ENCODE measurements at regions not wholly inside any gene's neighbourhood (a gene's known extent, or its start where the extent isn't known, plus 50 kb on each side); places are given as distances from the start of the nearest gene placed in this dataset.

DNA sequence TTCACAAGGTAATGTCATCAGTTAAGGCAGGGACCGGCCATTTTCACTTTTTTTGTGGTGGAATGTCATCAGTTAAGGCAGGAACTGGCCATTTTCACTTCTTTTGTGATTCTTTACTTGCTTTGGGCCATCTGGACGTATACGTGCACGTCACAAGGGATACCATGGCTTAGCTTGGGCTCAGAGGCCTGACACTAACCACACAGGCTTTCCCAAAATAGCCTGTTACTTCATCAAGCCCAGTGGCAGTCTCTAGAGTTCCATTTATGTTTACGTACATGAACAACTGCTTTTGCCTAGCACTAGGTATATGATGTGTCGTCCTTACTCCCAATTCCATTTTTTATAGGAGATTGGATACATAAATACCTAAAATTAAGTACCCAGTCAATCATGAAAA is 237.9 kb downstream of the C7orf25 start:
- no peak overlapping the region for H3K4me3 ChIP-seq (ENCODE audit: low read depth, low read length)
- no peaks in the 10 kb centered on the region for H3K36me3 ChIP-seq (ENCODE audit: control insufficient read depth, insufficient read depth, low read length)
- TF ChIP-seq, protein P1, sequence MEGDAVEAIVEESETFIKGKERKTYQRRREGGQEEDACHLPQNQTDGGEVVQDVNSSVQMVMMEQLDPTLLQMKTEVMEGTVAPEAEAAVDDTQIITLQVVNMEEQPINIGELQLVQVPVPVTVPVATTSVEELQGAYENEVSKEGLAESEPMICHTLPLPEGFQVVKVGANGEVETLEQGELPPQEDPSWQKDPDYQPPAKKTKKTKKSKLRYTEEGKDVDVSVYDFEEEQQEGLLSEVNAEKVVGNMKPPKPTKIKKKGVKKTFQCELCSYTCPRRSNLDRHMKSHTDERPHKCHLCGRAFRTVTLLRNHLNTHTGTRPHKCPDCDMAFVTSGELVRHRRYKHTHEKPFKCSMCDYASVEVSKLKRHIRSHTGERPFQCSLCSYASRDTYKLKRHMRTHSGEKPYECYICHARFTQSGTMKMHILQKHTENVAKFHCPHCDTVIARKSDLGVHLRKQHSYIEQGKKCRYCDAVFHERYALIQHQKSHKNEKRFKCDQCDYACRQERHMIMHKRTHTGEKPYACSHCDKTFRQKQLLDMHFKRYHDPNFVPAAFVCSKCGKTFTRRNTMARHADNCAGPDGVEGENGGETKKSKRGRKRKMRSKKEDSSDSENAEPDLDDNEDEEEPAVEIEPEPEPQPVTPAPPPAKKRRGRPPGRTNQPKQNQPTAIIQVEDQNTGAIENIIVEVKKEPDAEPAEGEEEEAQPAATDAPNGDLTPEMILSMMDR (IDR thresholded peaks at IDR 0.05; ENCODE audit: insufficient read depth, low read length, poor library complexity, severe bottlenecking) = no peak
- DNase-seq (ENCODE audit: low read depth) = no peak
- H3K27me3 ChIP-seq (ENCODE audit: control insufficient read depth, insufficient read depth, low read length) = no peaks in the 10 kb centered on the region

DNA sequence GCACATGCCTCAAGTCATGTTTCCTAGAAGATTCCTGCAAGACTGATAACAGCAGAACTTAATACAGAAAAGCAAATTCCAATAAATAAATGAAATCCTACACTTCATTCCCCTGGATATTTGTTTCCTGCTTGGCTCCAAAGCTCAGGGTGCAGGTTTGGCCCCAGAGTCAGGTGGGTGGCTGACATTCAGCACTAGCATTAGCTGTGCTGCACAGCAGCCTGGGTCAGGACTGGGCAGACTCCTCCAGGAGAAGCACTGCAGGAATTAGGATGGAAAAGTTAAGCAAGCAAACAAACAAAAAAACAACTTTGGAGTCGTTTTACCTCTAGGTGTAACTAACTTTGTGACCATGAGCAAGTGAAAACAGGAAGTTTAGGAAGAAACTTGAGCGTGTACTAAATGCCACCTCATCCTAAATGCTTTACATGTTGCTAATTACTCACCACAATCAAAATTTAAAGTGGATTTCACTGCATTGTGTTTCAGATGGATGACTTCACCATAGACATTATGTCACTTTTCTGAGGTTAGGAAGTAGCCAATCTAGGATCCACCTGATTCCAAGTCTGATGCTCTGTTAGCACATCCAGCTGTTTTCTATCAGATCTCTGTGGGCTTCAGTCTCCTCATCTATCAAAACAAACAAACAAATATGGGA is 239.4 kb downstream of the C7orf25 start:
- no peaks in the 10 kb centered on the region for H3K27me3 ChIP-seq (ENCODE audit: control insufficient read depth, insufficient read depth, low read length)
- TF ChIP-seq, protein P1 (IDR thresholded peaks at IDR 0.05; ENCODE audit: insufficient read depth, low read length, poor library complexity, severe bottlenecking) = no peak
- DNase-seq (ENCODE audit: low read depth) = no peak
- no peak overlapping the region for H3K4me3 ChIP-seq (ENCODE audit: low read depth, low read length)
- no peaks in the 10 kb centered on the region for H3K36me3 ChIP-seq (ENCODE audit: control insufficient read depth, insufficient read depth, low read length)

DNA sequence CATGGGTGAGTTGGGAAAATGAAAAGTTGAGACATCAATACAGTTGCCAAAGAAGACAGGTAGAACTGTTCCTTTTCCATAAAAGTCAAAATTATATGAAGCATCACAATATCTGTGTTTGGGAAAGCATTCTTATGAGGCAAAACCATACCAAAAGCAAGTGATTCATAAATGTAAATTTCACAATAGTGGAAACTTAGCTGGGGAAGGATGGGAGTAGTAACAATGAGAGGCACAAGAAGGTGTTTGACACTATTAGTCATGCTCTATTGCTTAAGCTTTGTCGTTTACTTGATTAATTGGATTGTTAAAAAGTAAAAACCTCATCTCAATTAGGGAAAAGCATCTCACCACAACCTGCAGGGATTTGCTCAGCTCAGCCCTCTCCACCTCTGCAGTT is 240.2 kb downstream of the C7orf25 start:
- no peak for DNase-seq (ENCODE audit: low read depth)
- Histone ChIP-seq H3K36me3 (ENCODE audit: control insufficient read depth, insufficient read depth, low read length) (no peaks in the 10 kb centered on the region), H3K4me3 (ENCODE audit: low read depth, low read length) (no peak overlapping the region), H3K27me3 (ENCODE audit: control insufficient read depth, insufficient read depth, low read length) (no peaks in the 10 kb centered on the region)
- TF ChIP-seq, protein P1 (IDR thresholded peaks at IDR 0.05; ENCODE audit: insufficient read depth, low read length, poor library complexity, severe bottlenecking) = no peak

DNA sequence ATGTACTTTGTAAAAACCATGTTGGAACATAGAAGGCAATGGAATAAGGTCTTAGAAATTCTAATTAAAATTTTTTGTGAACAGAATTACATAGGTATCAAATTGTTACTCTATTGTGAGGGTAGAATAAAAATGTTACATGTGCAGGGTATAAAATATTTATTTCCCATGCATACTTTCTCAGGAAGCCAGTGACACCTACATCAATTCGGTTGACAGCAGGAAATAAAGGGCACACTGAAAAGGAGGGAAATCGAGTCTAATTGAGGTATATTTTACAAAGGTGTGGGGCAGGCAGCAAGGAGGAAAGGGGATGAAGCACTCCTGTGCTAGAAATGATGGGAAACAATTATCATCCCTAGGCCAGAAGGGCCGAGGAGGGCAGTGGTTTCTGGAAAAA is 244.9 kb downstream of the C7orf25 start:
- TF ChIP-seq, protein P1 (IDR thresholded peaks at IDR 0.05; ENCODE audit: insufficient read depth, low read length, poor library complexity, severe bottlenecking) = no peak
- no peaks in the 10 kb centered on the region for H3K27me3 ChIP-seq (ENCODE audit: control insufficient read depth, insufficient read depth, low read length)
- no peak overlapping the region for H3K4me3 ChIP-seq (ENCODE audit: low read depth, low read length)

DNA sequence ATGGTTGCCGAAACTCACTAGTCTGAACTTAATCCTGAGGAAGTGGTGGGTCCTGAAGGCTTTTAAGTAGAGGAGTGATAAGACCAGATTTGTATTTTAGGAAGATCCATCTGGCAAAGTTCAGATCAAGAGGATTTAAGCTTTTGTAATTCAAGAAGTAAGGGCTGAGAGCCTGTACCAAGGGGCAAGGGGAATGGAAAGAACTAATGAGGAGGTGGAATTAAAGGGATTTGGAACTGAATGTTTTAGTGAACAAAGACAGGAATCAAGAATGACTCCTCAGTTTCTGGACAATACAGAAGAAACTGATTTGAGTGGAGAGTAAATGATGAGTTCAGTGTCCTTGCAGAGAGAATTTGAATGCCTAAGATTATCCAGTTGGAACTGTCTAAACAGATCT is 249.0 kb downstream of the C7orf25 start:
- TF ChIP-seq, protein P1 (IDR thresholded peaks at IDR 0.05; ENCODE audit: insufficient read depth, low read length, poor library complexity, severe bottlenecking) = no peak
- no peaks in the 10 kb centered on the region for H3K36me3 ChIP-seq (ENCODE audit: control insufficient read depth, insufficient read depth, low read length)
- no peak overlapping the region for H3K4me3 ChIP-seq (ENCODE audit: low read depth, low read length)
- no peak for DNase-seq (ENCODE audit: low read depth)
- H3K27me3 ChIP-seq (ENCODE audit: control insufficient read depth, insufficient read depth, low read length) = no peaks in the 10 kb centered on the region

More for the DNA sequence above, 244.9 kb downstream of the C7orf25 start:
- H3K36me3 ChIP-seq (ENCODE audit: control insufficient read depth, insufficient read depth, low read length) = no peaks in the 10 kb centered on the region
- no peak for DNase-seq (ENCODE audit: low read depth)

DNA sequence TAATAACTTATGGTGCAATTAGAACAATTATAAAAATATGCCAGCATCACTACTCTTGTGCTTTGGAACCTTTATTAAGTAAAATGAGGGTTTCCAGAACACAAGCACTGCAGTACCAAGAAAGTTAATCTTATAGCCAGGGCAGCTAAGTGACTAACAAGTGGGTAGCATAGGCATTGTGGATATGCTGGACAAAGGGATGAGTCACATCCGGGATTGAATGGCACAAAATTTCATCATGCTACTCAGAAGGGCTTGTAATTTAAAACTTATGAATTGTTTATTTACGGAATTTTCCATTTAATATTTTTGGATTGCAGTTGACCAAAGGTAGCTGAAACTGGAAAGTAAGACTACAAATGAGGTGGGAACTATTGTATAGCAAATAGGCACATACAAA is 250.6 kb downstream of the C7orf25 start:
- TF ChIP-seq, protein P1 (IDR thresholded peaks at IDR 0.05; ENCODE audit: insufficient read depth, low read length, poor library complexity, severe bottlenecking) = no peak
- Histone ChIP-seq H3K36me3 (ENCODE audit: control insufficient read depth, insufficient read depth, low read length) (no peaks in the 10 kb centered on the region), H3K4me3 (ENCODE audit: low read depth, low read length) (no peak overlapping the region), H3K27me3 (ENCODE audit: control insufficient read depth, insufficient read depth, low read length) (no peaks in the 10 kb centered on the region)
- DNase-seq (ENCODE audit: low read depth) = no peak

Measured in kidney epithelial cell (primary cell).